ENCODE measurements at regions not wholly inside any gene's neighbourhood (a gene's known extent, or its start where the extent isn't known, plus 50 kb on each side); places are given as distances from the start of the nearest gene placed in this dataset.
"Not testable (repeated sequence)": the region's sequence is repeated elsewhere in the genome, so short reads cannot be mapped to it uniquely, and the experiment has no call there.

- POLR2A ChIA-PET, result no interaction called here
- Mint-ChIP-seq H3K27ac (no peak overlapping the region), H3K9me3 (peaks cover 6% of the 10 kb centered on the region)
Measured at GRCh38 chr5:133861161-133861737, 107.2 kb downstream of the C5orf15 start.

DNA sequence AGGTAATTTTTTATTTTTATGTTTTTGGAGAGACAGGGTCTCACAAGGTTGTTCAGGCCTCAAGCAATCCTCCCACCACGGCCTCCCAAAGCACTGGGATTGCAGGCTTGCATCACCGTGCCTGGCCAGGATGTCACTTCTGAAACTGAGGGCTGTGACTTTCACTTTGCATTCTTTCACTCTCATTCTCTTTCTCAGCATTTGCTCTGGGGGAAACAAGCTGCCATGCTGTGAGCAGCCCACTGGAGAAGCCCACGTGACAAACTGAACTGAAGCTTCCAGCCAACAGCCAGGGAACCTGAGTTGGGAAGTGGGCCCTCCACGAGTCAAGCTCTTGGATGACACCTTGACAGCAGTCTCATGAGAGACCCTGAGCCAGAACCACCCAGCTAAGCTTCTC lies 109.4 kb downstream of the C5orf15 start:
- Mint-ChIP-seq H3K36me3 (peaks cover 1% of the 10 kb centered on the region), H3K27me3 (no peaks in the 10 kb centered on the region), H3K27ac (no peak overlapping the region), H3K4me3 (peak overlapping the region; percentile 13), H3K4me1 (peaks cover 8% of the 10 kb centered on the region), H3K9me3 (peaks cover 6% of the 10 kb centered on the region)
- POLR2A ChIA-PET, result no interaction called here
- DNase-seq (no peak), ATAC-seq (ENCODE audit: low read depth) (no peak)

More at GRCh38 chr5:133861161-133861737, 107.2 kb downstream of the C5orf15 start:
- peaks cover 8% of the 10 kb centered on the region for H3K4me1 Mint-ChIP-seq
- DNase-seq (no peak), ATAC-seq (ENCODE audit: low read depth) (no peak)
- no peak overlapping the region for H3K4me3 Mint-ChIP-seq
- H3K36me3 Mint-ChIP-seq, result peaks cover 1% of the 10 kb centered on the region
- H3K27me3 Mint-ChIP-seq, result no peaks in the 10 kb centered on the region

- POLR2A ChIA-PET; H3K27me3 Mint-ChIP-seq; H3K27ac Mint-ChIP-seq; H3K36me3 Mint-ChIP-seq; H3K4me3 Mint-ChIP-seq; H3K9me3 Mint-ChIP-seq; DNase-seq; ATAC-seq (ENCODE audit: low read depth): not testable (repeated sequence)
- peaks cover 11% of the 10 kb centered on the region for H3K4me1 Mint-ChIP-seq
Measured at GRCh38 chr5:133857595-133858313, 110.7 kb downstream of the C5orf15 start.

DNA sequence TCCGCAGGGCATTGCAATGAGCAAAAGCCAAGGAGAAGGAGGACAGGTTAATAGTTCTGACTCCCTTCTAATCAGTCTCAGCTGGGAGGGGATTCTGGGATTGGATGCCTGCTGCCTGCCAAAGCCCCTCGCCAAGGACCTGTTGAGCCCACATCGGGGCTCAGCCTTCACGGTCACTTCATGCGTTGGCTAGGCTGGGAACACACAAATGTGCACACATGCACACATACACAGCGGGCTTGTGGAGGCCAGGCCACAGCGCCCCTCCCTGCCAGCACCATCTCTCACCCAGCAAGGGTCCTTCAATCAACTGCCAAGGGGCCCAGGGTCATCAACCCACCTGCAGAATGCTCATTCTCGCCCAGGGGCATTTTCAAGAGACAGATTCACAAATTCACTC lies 113.9 kb downstream of the C5orf15 start:
- Mint-ChIP-seq H3K4me3 (no peak overlapping the region), H3K27ac (no peak overlapping the region), H3K9me3 (peaks cover 4% of the 10 kb centered on the region), H3K36me3 (peaks cover 1% of the 10 kb centered on the region), H3K27me3 (no peaks in the 10 kb centered on the region), H3K4me1 (peaks cover 5% of the 10 kb centered on the region)
- DNase-seq (no peak), ATAC-seq (ENCODE audit: low read depth) (no peak)
- POLR2A ChIA-PET, result no interaction called here

DNA sequence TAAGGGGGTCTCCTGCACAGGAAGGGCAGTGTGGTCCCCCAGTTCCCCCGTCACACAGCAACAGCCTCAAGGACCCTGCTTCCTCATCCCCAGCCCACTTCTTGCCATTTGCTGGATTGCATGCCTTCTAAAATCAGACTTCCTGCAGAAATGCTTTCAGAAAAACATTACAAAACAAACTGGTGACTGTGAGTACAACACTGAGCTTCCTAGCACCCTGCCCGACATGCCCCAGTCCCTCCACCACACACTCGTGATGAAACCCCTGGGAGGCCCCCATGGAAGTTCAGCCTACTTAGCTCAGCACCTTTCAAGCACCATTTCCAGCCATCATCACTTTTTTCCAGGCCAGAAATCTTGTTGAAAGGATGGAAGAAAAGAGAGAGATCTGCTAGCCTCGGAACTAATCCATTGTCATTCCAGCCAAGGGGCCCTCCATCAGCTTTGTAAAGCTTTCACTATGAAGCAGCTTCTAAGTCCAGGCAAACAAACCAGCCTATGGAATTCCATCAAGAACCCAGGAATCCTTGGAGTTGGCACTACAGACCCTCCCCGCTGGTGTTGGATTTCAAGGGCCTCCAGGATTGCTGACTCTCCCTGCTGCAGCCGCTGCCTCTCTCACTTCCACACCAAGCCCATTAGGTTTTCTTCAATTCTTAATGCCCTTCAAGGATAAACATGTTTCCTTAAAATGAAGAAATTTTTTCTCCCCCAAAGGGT lies 114.6 kb downstream of the C5orf15 start:
- H3K27ac Mint-ChIP-seq, result no peak overlapping the region
- no peak for ATAC-seq (ENCODE audit: low read depth)
- peaks cover 2% of the 10 kb centered on the region for H3K4me1 Mint-ChIP-seq
- H3K9me3 Mint-ChIP-seq, result peaks cover 3% of the 10 kb centered on the region
- H3K27me3 Mint-ChIP-seq, result no peaks in the 10 kb centered on the region
- POLR2A ChIA-PET, result no interaction called here
- no peak overlapping the region for H3K4me3 Mint-ChIP-seq
- DNase-seq, result no peak
- H3K36me3 Mint-ChIP-seq, result no peaks in the 10 kb centered on the region

GRCh38 chr5:133851521-133851920 lies 116.9 kb downstream of the C5orf15 start:
- ATAC-seq (ENCODE audit: low read depth), result no peak
- POLR2A ChIA-PET, result no interaction called here
- DNase-seq, result no peak
- no peaks in the 10 kb centered on the region for H3K9me3 Mint-ChIP-seq
- no peaks in the 10 kb centered on the region for H3K27me3 Mint-ChIP-seq
- H3K4me1 Mint-ChIP-seq, result peaks cover 10% of the 10 kb centered on the region
- H3K36me3 Mint-ChIP-seq, result no peaks in the 10 kb centered on the region
- H3K4me3 Mint-ChIP-seq, result no peak overlapping the region
- no peak overlapping the region for H3K27ac Mint-ChIP-seq

GRCh38 chr5:133850811-133851210 lies 117.6 kb downstream of the C5orf15 start:
- H3K4me1 Mint-ChIP-seq, result peaks cover 10% of the 10 kb centered on the region
- no peak for DNase-seq
- POLR2A ChIA-PET, result no interaction called here
- no peaks in the 10 kb centered on the region for H3K36me3 Mint-ChIP-seq
- H3K4me3 Mint-ChIP-seq, result no peak overlapping the region
- no peak for ATAC-seq (ENCODE audit: low read depth)
- H3K9me3 Mint-ChIP-seq, result no peaks in the 10 kb centered on the region
- H3K27ac Mint-ChIP-seq, result no peak overlapping the region
- no peaks in the 10 kb centered on the region for H3K27me3 Mint-ChIP-seq

GRCh38 chr5:133849116-133849515 lies 119.3 kb downstream of the C5orf15 start:
- H3K27me3 Mint-ChIP-seq, result no peaks in the 10 kb centered on the region
- POLR2A ChIA-PET, result no interaction called here
- H3K9me3 Mint-ChIP-seq, result no peaks in the 10 kb centered on the region
- ATAC-seq (ENCODE audit: low read depth) (no peak), DNase-seq (no peak)
- peaks cover 10% of the 10 kb centered on the region for H3K4me1 Mint-ChIP-seq
- no peaks in the 10 kb centered on the region for H3K36me3 Mint-ChIP-seq
- H3K4me3 Mint-ChIP-seq, result no peak overlapping the region
- no peak overlapping the region for H3K27ac Mint-ChIP-seq

- no peak overlapping the region for H3K4me3 Mint-ChIP-seq
- peak overlapping the region; percentile 42 for H3K27ac Mint-ChIP-seq
- no peaks in the 10 kb centered on the region for H3K9me3 Mint-ChIP-seq
- H3K27me3 Mint-ChIP-seq, result no peaks in the 10 kb centered on the region
- no peaks in the 10 kb centered on the region for H3K36me3 Mint-ChIP-seq
- POLR2A ChIA-PET, result no interaction called here
- ATAC-seq (ENCODE audit: low read depth) (peak; percentile 49), DNase-seq (no peak)
- peaks cover 8% of the 10 kb centered on the region for H3K4me1 Mint-ChIP-seq
Measured at GRCh38 chr5:133848341-133848811, 120.0 kb downstream of the C5orf15 start.

DNA sequence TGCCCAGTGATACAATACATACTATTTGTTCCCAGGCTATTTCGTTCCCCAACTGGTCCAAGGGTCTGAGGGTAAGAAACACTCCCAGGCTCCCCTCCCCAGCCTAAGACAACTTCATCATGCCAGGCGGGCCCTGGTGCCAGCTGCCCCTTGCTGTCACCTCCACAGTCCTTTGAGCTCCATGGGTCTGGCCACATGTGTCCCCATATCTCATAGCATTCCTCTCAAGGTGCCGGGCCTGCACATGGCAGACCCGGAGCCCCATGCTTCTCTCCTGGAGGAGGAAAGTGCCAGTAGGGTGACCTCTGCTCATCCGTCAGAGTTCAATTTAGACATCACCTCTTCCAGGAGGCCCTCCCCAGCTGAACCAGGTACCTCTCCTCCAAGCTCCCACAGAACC lies 120.5 kb downstream of the C5orf15 start:
- POLR2A ChIA-PET, result no interaction called here
- DNase-seq, result no peak

GRCh38 chr5:133847301-133847700 lies 121.1 kb downstream of the C5orf15 start:
- DNase-seq, result no peak

More for the DNA sequence above, 120.5 kb downstream of the C5orf15 start:
- no peak for ATAC-seq (ENCODE audit: low read depth)
- no peak overlapping the region for H3K27ac Mint-ChIP-seq
- H3K4me1 Mint-ChIP-seq, result peaks cover 8% of the 10 kb centered on the region
- H3K27me3 Mint-ChIP-seq, result no peaks in the 10 kb centered on the region
- H3K9me3 Mint-ChIP-seq, result no peaks in the 10 kb centered on the region
- H3K4me3 Mint-ChIP-seq, result no peak overlapping the region
- H3K36me3 Mint-ChIP-seq, result no peaks in the 10 kb centered on the region

DNA sequence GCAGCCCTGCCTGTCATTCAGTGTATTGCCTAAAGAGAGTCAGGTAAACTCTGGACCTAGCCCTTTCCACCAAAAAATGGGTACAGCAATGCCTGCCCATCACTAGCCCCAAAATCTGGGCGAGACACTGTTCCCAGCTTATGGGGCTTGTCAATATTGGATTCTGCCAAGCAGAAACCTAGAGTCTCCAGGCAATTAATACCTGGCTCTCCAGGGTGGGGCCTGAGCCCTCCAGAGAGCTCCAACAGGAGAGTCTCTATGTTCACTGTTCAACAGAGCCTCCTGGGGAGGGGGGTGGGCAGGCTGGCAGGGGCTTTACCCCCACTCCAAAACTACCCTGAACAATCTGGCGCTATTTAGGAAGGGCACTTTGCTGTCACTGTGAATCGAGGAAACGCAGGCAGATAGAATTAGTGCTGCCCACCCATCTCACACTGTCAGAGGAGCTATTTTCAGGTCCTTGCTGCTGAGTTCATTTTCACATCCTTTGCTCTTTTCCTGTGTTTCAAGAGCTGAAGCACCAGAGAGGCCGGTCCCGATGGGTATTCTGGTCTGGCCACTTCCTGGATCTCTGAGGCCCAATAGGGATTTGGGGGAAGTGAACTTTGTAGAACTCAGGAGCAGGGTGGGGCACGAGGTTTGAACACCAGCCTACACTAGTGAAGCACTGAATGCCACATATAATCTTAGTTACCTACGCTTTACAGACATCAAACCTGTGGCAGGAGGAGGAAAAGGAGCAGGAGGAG lies 121.8 kb downstream of the C5orf15 start:
- peak overlapping the region; percentile 28 for H3K27ac Mint-ChIP-seq
- no peaks in the 10 kb centered on the region for H3K9me3 Mint-ChIP-seq
- H3K27me3 Mint-ChIP-seq, result no peaks in the 10 kb centered on the region
- no peak for ATAC-seq (ENCODE audit: low read depth)
- peaks cover 8% of the 10 kb centered on the region for H3K4me1 Mint-ChIP-seq
- no peak overlapping the region for H3K4me3 Mint-ChIP-seq
- DNase-seq, result no peak
- POLR2A ChIA-PET, result no interaction called here
- no peaks in the 10 kb centered on the region for H3K36me3 Mint-ChIP-seq

More at GRCh38 chr5:133847301-133847700, 121.1 kb downstream of the C5orf15 start:
- no peak overlapping the region for H3K27ac Mint-ChIP-seq
- no peaks in the 10 kb centered on the region for H3K9me3 Mint-ChIP-seq
- ATAC-seq (ENCODE audit: low read depth), result no peak
- POLR2A ChIA-PET, result no interaction called here
- no peaks in the 10 kb centered on the region for H3K36me3 Mint-ChIP-seq
- H3K4me1 Mint-ChIP-seq, result peaks cover 8% of the 10 kb centered on the region
- no peak overlapping the region for H3K4me3 Mint-ChIP-seq
- H3K27me3 Mint-ChIP-seq, result no peaks in the 10 kb centered on the region

DNA sequence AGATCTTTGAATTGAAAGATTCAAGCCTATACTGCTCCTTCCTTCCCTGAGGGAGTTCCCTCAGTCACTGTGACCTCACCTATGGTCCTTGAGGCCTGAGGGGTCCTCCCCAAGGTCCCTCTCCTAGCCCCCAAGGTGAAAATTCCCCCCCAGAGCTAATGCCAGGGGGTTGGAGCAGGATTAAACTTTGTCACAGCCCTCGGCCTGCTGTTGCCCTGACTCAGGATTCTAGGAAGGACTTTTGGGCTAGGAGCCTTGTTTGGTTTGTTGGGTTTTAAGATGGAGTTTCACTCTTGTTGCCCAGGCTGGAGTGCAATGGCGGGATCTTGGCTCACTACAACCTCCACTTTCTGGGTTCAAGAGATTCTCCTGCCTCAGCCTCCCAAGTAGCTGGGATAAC lies 123.2 kb downstream of the C5orf15 start:
- Mint-ChIP-seq H3K4me1 (peaks cover 8% of the 10 kb centered on the region), H3K4me3 (no peak overlapping the region), H3K27ac (no peak overlapping the region), H3K9me3 (no peaks in the 10 kb centered on the region), H3K36me3 (no peaks in the 10 kb centered on the region), H3K27me3 (no peaks in the 10 kb centered on the region)
- DNase-seq (no peak), ATAC-seq (ENCODE audit: low read depth) (no peak)
- POLR2A ChIA-PET, result no interaction called here

Data from activated naive CD8-positive, alpha-beta T cell treated with anti-CD3 and anti-CD28 coated beads, Interleukin-2, amount 10 ng/mL, durations not matched to agents 7 days and 5 days (primary cell).